Stimulated activated CD8-positive, alpha-beta memory T cell treated with anti-CD3 and anti-CD28 coated beads, Interleukin-12 subunit alpha, Interleukin-12 subunit beta, amount 100 ng/mL, for 1 hour (primary cell): ENCODE measurements at regions not wholly inside any gene's neighbourhood (a gene's known extent, or its start where the extent isn't known, plus 50 kb on each side); places are given as distances from the start of the nearest gene placed in this dataset.
A peak's percentile ranks its signal among the peaks of the same experiment; 100 is the strongest.

Source experiments
- DNase-seq: peaks from one replicate; pipeline ENCODE4 v3.0.0-alpha.2; 2020; ENCODE audit warnings: low read depth

DNA sequence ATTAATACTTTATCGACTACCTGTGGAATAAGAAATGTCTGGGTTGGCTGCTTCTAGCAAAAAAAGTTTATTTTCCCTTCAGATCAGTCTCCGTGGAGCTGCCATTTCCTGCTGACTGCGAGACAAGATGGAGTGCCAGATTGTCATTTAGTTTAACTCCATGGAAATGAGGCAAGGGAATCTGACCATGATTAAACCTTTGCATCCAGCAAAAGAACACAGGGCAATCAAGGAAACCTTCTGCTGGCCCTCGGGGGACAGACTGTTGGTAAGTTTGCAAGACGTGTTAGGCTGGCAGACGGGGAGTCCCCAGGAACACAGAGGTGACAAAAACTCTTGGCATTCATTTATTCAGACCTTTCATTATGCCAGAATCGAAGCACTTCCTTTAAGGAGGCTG is 52.2 kb upstream of the SPACA1 start:
- no peak for DNase-seq

DNA sequence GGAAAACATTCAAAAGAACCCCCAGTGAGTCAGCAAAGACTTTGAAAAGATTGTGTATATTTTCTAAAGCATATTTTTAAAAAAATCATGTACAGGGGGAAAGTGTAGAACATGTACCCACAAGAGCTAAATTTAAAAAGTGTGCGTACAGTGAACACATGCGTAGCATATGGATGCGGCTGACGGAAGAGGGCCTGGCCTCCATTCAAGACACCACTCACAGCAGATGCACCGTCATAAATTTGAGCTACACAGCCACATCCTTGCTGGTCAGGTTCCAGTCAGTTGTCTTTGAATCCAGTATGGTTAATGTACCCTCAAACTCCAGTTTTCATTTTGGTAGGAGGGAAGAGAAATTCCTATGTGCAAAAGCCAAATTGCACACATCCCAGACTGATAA is 54.3 kb upstream of the SPACA1 start:
- DNase-seq: no peak

GRCh38 chr6:87990871-87991270 is 56.8 kb upstream of the SPACA1 start:
- no peak for DNase-seq

DNA sequence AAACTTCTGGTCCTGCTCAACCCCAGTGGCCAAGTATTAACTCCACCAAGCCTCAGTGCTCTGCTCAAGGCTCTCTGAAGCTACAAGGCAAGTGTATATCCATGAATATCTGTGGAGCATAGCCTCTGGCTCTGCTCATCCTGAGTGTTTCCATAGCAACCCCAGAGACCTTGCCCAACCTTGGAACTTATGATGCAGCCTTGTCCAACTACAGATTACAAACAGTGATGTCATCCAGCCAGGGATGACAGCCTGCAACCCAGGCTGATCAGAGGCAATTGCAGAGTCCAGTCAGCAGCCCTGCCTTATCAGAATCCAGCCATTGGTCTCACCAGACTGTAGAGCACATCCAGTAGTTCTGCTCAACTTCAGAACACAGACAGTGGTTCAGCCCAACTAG is 65.5 kb upstream of the SPACA1 start:
- DNase-seq: no peak

- no peak for DNase-seq
Observed at GRCh38 chr6:87979737-87980136, 67.9 kb upstream of the SPACA1 start.

DNA sequence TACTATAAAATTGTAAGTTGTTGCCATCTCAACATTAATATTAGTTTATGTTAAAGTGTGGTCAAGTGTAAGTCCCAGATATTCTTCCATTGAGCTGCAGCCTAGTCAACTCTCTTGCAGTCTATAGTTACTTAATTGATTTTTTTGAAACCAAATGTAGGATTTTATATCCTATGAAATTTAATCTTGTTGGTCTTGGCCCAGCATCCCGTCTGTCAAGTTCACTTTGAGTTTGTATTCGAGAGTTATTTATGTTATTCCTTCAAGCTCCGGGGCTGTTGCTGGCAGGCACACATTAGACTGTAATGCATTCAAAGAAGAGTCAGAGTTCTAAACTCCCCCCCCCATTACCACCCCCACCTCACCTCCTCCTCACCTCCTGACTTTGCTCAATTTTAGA is 71.0 kb upstream of the SPACA1 start:
- no peak for DNase-seq

DNA sequence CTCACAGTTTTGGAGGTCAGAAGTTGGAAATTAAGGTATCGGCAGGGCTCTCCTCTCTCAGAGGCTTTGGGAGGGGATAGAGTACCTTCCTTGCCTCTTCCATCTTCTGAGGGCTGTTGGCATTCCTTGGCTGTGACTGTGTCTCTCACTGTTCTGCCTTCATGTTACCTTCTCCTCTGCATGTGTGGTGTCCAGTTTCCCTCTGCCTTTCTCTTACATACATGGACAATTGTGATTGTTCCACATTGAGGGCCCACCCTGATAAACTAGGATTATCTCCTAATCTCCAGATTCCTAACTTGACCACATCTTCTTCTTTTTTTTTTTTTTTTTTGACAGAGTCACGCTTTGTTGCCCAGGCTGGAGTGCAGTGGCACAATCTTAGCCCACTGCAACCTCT is 72.1 kb upstream of the SPACA1 start:
- no peak for DNase-seq

DNA sequence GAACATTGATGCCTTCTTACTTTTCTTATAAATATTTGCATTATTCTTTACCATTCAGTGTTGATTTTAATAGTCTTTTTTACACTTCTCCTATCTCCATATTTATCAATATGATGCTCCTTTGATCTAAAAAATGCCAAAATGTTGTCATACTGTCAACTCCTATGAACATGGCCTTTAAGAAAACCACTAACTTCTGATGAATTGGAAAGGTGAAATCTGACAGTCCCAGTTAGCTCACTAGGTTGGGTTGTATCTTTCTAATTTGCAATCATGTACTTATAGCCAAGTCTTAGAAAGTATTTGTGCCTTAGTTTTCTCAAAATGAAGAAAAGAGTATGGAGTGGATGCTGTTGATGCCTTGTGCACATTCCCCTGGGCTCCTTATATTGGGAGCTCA is 75.4 kb upstream of the SPACA1 start:
- no peak for DNase-seq

GRCh38 chr6:87971605-87972262 is 75.9 kb upstream of the SPACA1 start:
- DNase-seq: no peak

GRCh38 chr6:87968435-87969278 is 79.0 kb upstream of the SPACA1 start:
- DNase-seq: peak; percentile 2

- no peak for DNase-seq
Observed at GRCh38 chr6:87965806-87966205, 81.8 kb upstream of the SPACA1 start.

GRCh38 chr6:87959083-87959482 is 88.6 kb upstream of the SPACA1 start:
- DNase-seq: no peak

DNA sequence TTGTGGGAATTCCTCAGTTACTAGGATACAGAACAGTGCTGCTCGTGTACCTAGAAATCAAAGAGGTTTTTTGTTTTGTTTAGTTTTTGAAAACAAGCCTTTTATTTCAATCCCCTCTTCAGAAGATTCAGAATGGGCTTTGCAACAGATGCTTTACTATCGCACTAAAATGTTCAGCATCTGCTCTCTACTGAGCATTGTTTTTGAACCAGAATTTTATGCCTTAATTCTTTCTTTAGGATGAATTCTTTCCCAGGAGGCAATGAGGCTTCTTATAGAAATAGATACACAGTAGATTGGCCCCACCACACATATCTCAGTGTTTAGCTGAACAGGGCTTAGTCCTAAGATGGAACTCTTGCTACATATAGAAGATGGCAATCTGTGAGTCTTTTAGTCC is 95.9 kb upstream of the SPACA1 start:
- DNase-seq: no peak

- DNase-seq: no peak
Observed at GRCh38 chr6:87950614-87951013, 97.0 kb upstream of the SPACA1 start.

DNA sequence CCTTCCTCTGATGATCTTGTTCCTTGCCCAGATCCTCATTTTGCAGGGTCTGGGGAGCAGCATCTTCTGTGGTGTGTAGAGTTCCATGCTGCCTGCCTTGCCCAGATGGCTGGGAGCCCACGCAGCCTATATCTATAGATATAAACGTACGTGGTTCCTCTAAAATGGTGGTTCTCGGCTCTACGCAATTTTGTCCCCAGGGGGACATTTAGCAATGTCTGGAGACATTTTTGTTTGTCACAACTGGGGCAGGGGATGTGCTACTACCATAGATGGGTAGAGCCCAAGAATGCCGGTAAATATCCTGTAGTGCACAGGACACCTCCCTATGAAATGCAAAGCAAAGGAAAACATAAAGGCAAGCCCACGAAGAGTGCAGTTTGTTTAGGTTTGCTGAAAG is 98.4 kb upstream of the SPACA1 start:
- no peak for DNase-seq

DNA sequence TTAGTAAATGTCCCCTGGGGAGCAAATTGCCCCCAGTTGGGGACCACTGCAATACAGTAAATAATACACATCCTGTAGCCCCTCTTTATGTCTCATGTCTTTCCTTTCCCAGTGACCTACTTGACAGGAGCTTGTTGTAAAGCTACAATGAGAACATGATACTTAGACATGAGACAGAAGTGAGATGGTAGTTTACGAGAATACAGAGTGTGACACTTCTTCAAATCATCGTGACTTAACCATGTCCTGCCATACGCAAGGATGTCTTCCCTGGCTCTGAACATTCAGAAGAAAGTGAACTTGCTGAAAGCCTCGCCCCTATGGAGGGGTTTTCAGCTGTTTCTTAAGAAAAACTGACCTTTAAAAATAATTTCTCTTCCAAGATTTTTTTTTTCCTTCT is 101.0 kb upstream of the SPACA1 start:
- DNase-seq: no peak

GRCh38 chr6:87945966-87946365 is 101.7 kb upstream of the SPACA1 start:
- DNase-seq: no peak

DNA sequence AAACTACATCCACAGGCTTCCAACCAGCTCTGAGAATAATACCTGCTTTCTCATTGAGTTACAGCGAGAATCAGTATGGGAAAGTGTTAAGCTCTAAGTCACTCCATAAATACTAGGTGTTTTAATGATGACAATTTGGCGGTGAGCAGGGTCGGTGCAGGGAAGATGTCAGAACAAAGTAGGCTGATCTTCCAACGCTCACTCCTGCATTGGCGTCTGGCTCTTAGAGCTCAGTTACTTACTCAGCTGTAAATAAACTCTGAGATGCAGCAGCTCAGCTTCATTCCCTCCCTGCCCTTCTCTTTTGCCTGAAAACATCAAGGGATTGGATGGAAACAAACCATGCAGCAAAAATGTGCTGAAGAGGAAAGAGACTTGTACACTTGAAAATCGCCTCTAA is 102.5 kb upstream of the SPACA1 start:
- DNase-seq: no peak

DNA sequence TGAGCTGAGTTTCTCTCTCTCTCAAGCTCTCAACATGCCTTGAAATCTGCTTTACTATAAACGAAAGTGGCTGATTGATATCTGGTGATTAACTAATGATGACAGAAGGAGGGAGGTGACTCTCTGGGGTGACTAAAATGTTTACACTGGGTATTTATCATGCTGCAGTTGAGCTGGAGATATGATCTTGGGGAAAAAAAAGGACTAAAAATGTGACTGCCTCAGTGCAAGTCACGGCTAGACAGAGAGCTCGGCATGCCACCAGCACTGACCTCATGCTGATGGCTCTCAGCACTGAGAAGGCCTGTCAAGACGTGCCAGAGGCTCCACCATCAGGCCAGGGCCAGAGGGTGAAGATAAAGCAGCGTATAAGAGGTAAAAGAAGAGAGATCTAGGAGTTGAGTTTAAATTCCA is 103.1 kb upstream of the SPACA1 start:
- DNase-seq: no peak

GRCh38 chr6:87943191-87943590 is 104.5 kb upstream of the SPACA1 start:
- no peak for DNase-seq

DNA sequence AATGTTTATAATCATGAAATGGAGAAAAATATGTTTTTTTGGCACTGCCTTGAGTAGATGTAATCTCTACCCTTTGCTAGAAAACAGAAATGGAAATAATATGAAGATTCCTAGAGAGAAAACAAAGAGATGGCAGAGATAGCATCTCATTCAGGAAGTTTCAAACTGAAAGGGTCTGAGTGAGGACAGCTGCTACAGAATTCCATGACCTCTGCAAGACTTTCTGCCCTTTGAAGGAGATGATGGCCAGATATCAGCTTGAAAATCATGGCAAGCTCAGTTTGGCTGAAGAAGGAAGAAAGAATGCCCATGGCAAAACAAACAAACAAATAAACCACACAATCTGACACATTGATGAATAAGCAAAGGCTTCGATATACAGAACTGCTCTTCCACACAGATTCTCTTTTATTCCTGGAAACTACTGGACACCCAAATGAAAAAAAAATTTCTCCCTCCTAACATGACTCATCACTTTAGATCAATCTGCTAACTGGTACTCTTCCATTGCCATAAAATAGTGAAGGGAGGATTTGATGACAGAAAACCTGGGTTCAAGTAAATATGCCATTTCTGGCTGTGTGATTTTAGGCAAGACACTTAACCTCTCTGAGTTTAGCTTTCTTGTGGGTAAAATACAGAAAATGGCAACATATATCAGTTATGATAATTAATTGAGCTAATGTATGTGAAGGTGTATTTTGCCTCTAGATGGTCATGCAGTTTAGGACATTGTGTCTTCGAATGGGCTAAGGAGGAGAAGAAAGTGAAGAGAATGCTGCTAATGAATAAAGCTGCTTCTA is 105.9 kb upstream of the SPACA1 start:
- no peak for DNase-seq

GRCh38 chr6:87939776-87940175 is 107.9 kb upstream of the SPACA1 start:
- no peak for DNase-seq

DNA sequence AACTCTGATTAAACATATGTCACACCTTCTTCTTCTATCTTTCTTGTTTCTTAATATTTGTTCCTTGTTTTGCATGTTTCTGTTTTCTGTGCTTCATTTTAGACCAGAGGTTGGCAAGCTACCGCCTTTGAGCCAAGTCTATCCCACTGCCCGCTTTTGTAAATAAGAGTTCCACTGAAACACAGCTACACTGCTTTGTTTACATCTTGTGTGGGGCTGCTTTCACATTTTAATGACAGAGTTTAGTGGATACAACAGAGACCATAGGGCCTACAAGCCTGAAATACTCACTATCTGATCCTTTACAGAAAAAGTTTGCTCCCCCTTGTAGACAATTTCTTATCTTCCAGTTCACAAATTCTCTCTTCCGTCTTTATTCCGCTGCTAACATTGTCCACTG is 109.4 kb upstream of the SPACA1 start:
- DNase-seq: no peak
